ENCODE measurements at regions not wholly inside any gene's neighbourhood (a gene's known extent, or its start where the extent isn't known, plus 50 kb on each side); places are given as distances from the start of the nearest gene placed in this dataset.

- DNase-seq (ENCODE audit: low read depth in 2 of 2), result no peak
- TF ChIP-seq CTCF (IDR thresholded peaks at IDR 0.05; ENCODE audit: low read depth, low read length), result no peak
Observed at GRCh38 chr12:124433879-124434278, 133.5 kb downstream of the NCOR2 start.

GRCh38 chr12:124433147-124433874 is 134.1 kb downstream of the NCOR2 start:
- no peak for TF ChIP-seq CTCF (IDR thresholded peaks at IDR 0.05; ENCODE audit: low read depth, low read length)
- no peak for DNase-seq (ENCODE audit: low read depth in 2 of 2)
- H3K4me3 ChIP-seq (replicated peaks in 1 of 2; ENCODE audit: low read depth in 2 of 2, low read length in 2 of 2), result no peak overlapping the region

More at GRCh38 chr12:124433879-124434278, 133.5 kb downstream of the NCOR2 start:
- no peak overlapping the region for H3K4me3 ChIP-seq (replicated peaks in 1 of 2; ENCODE audit: low read depth in 2 of 2, low read length in 2 of 2)

- no peak for DNase-seq (ENCODE audit: low read depth in 2 of 2)
Observed at GRCh38 chr12:124432376-124432775, 135.0 kb downstream of the NCOR2 start.

GRCh38 chr12:124431971-124432370 is 135.4 kb downstream of the NCOR2 start:
- H3K4me3 ChIP-seq (replicated peaks in 1 of 2; ENCODE audit: low read depth in 2 of 2, low read length in 2 of 2), result no peak overlapping the region
- DNase-seq (ENCODE audit: low read depth in 2 of 2), result no peak
- TF ChIP-seq CTCF (IDR thresholded peaks at IDR 0.05; ENCODE audit: low read depth, low read length), result no peak

More at GRCh38 chr12:124432376-124432775, 135.0 kb downstream of the NCOR2 start:
- H3K4me3 ChIP-seq (replicated peaks in 1 of 2; ENCODE audit: low read depth in 2 of 2, low read length in 2 of 2), result no peak overlapping the region
- no peak for TF ChIP-seq CTCF (IDR thresholded peaks at IDR 0.05; ENCODE audit: low read depth, low read length)

GRCh38 chr12:124430491-124430890 is 135.6 kb downstream of the RFLNA start:
- no peak for TF ChIP-seq CTCF (IDR thresholded peaks at IDR 0.05; ENCODE audit: low read depth, low read length)

GRCh38 chr12:124429535-124429934 is 134.6 kb downstream of the RFLNA start:
- no peak for TF ChIP-seq CTCF (IDR thresholded peaks at IDR 0.05; ENCODE audit: low read depth, low read length)
- no peak overlapping the region for H3K4me3 ChIP-seq (replicated peaks in 1 of 2; ENCODE audit: low read depth in 2 of 2, low read length in 2 of 2)
- no peak for DNase-seq (ENCODE audit: low read depth in 2 of 2)

More at GRCh38 chr12:124430491-124430890, 135.6 kb downstream of the RFLNA start:
- no peak overlapping the region for H3K4me3 ChIP-seq (replicated peaks in 1 of 2; ENCODE audit: low read depth in 2 of 2, low read length in 2 of 2)
- no peak for DNase-seq (ENCODE audit: low read depth in 2 of 2)
